SJCRH30 (cell line): ENCODE measurements at regions not wholly inside any gene's neighbourhood (a gene's known extent, or its start where the extent isn't known, plus 50 kb on each side); places are given as distances from the start of the nearest gene placed in this dataset.
"Not testable (repeated sequence)": the region's sequence is repeated elsewhere in the genome, so short reads cannot be mapped to it uniquely, and the experiment has no call there.

Experiments
- DNase-seq, 2 experiments: peaks; one replicate each; pipeline ENCODE4 v3.0.0-alpha.2; 2015 to 2020
- H3K27ac ChIP-seq: fragments of 250-450 bp; sonication (Bioruptor Pico); 2 replicates; pipeline ENCODE4 v1.5.1; 2020; ENCODE audit warnings: mild to moderate bottlenecking, moderate library complexity
- H3K27me3 ChIP-seq: fragments of 250-450 bp; sonication (Bioruptor Pico); 2 replicates; pipeline ENCODE4 v1.5.1; 2020; ENCODE audit warnings: mild to moderate bottlenecking, moderate library complexity
- H3K36me3 ChIP-seq: fragments of 250-450 bp; sonication (Bioruptor Pico); 2 replicates; pipeline ENCODE4 v1.5.1; 2020; ENCODE audit warnings: mild to moderate bottlenecking, moderate library complexity
- H3K4me1 ChIP-seq: fragments of 250-450 bp; sonication (Bioruptor Pico); 2 replicates; pipeline ENCODE4 v1.5.1; 2020; ENCODE audit warnings: mild to moderate bottlenecking, moderate library complexity
- H3K4me3 ChIP-seq: fragments of 250-450 bp; sonication (Bioruptor Pico); 2 replicates; pipeline ENCODE4 v1.5.1; 2020; ENCODE audit warnings: mild to moderate bottlenecking, moderate library complexity
- H3K9me3 ChIP-seq: fragments of 250-450 bp; sonication (Bioruptor Pico); replicated peaks from 2 replicates; pipeline ENCODE4 v1.5.1; 2020; ENCODE audit warnings: mild to moderate bottlenecking, moderate library complexity

GRCh38 chr7:48992816-48993215 lies 68.5 kb downstream of the CDC14C start:
- Histone ChIP-seq H3K27me3 (peaks cover 5% of the 10 kb centered on the region), H3K4me1 (no peaks in the 10 kb centered on the region; the same call in 1 of the 2 replicates), H3K4me3 (no peak overlapping the region), H3K36me3 (no peaks in the 10 kb centered on the region; the same call in 1 of the 2 replicates), H3K27ac (no peak overlapping the region), H3K9me3 (no peaks in the 10 kb centered on the region)
- peak; percentile 7 to 48 for DNase-seq

GRCh38 chr7:49001610-49002033 lies 77.3 kb downstream of the CDC14C start:
- no peaks in the 10 kb centered on the region for H3K27me3 ChIP-seq
- no peak overlapping the region for H3K4me3 ChIP-seq
- peak; percentile 33 to 77 for DNase-seq
- H3K4me1 ChIP-seq = no peaks in the 10 kb centered on the region
- no peaks in the 10 kb centered on the region for H3K36me3 ChIP-seq
- H3K27ac ChIP-seq = no peak overlapping the region
- H3K9me3 ChIP-seq = peaks cover 3% of the 10 kb centered on the region; the same call in 1 of the 2 replicates

GRCh38 chr7:49010717-49011116 lies 86.4 kb downstream of the CDC14C start:
- Histone ChIP-seq H3K36me3 (no peaks in the 10 kb centered on the region), H3K27ac (no peak overlapping the region), H3K4me3 (no peak overlapping the region), H3K27me3 (no peaks in the 10 kb centered on the region), H3K9me3 (no peaks in the 10 kb centered on the region), H3K4me1 (no peaks in the 10 kb centered on the region)
- no peak for DNase-seq

- Histone ChIP-seq H3K4me1 (no peaks in the 10 kb centered on the region), H3K36me3 (no peaks in the 10 kb centered on the region), H3K9me3 (no peaks in the 10 kb centered on the region), H3K27ac (no peak overlapping the region), H3K27me3 (no peaks in the 10 kb centered on the region), H3K4me3 (no peak overlapping the region)
- DNase-seq = peak in 1 of 2 experiments; percentile 4
Measured at GRCh38 chr7:49014870-49015269, 90.5 kb downstream of the CDC14C start.

GRCh38 chr7:49020145-49020544 lies 95.8 kb downstream of the CDC14C start:
- no peak for DNase-seq
- Histone ChIP-seq H3K27me3 (no peaks in the 10 kb centered on the region), H3K4me1 (no peaks in the 10 kb centered on the region), H3K27ac (no peak overlapping the region), H3K9me3 (no peaks in the 10 kb centered on the region), H3K4me3 (no peak overlapping the region), H3K36me3 (no peaks in the 10 kb centered on the region)

GRCh38 chr7:49022448-49022847 lies 98.1 kb downstream of the CDC14C start:
- no peaks in the 10 kb centered on the region for H3K4me1 ChIP-seq
- H3K36me3 ChIP-seq = no peaks in the 10 kb centered on the region
- no peaks in the 10 kb centered on the region for H3K9me3 ChIP-seq
- H3K27me3 ChIP-seq = no peaks in the 10 kb centered on the region
- no peak overlapping the region for H3K27ac ChIP-seq
- no peak for DNase-seq
- H3K4me3 ChIP-seq = no peak overlapping the region

GRCh38 chr7:49023345-49024328 lies 99.3 kb downstream of the CDC14C start:
- H3K36me3 ChIP-seq = no peaks in the 10 kb centered on the region
- H3K27ac ChIP-seq = no peak overlapping the region
- DNase-seq = peak in 1 of 2 experiments; percentile 2
- no peaks in the 10 kb centered on the region for H3K9me3 ChIP-seq
- H3K4me3 ChIP-seq = no peak overlapping the region
- no peaks in the 10 kb centered on the region for H3K27me3 ChIP-seq
- no peaks in the 10 kb centered on the region for H3K4me1 ChIP-seq

GRCh38 chr7:49030221-49030620 lies 105.9 kb downstream of the CDC14C start:
- Histone ChIP-seq H3K4me1 (no peaks in the 10 kb centered on the region), H3K27ac (no peak overlapping the region), H3K27me3 (no peaks in the 10 kb centered on the region), H3K4me3 (no peak overlapping the region), H3K36me3 (no peaks in the 10 kb centered on the region), H3K9me3 (no peaks in the 10 kb centered on the region)
- DNase-seq = no peak

- H3K27me3 ChIP-seq, H3K36me3 ChIP-seq, H3K9me3 ChIP-seq, H3K4me3 ChIP-seq, H3K27ac ChIP-seq, H3K4me1 ChIP-seq, DNase-seq: not testable (repeated sequence)
Measured at GRCh38 chr7:49033140-49033539, 108.8 kb downstream of the CDC14C start.

GRCh38 chr7:49037346-49038210 lies 113.2 kb downstream of the CDC14C start:
- H3K4me3 ChIP-seq = no peak overlapping the region
- H3K4me1 ChIP-seq = no peaks in the 10 kb centered on the region
- DNase-seq = no peak
- no peak overlapping the region for H3K27ac ChIP-seq
- no peaks in the 10 kb centered on the region for H3K36me3 ChIP-seq
- H3K27me3 ChIP-seq = no peaks in the 10 kb centered on the region
- no peaks in the 10 kb centered on the region for H3K9me3 ChIP-seq

- no peak for DNase-seq
- H3K27me3 ChIP-seq = no peaks in the 10 kb centered on the region
- H3K9me3 ChIP-seq = no peaks in the 10 kb centered on the region
- H3K4me1 ChIP-seq = no peaks in the 10 kb centered on the region
- H3K27ac ChIP-seq = no peak overlapping the region
- no peak overlapping the region for H3K4me3 ChIP-seq
- no peaks in the 10 kb centered on the region for H3K36me3 ChIP-seq
Measured at GRCh38 chr7:49038821-49039358, 114.5 kb downstream of the CDC14C start.

- no peaks in the 10 kb centered on the region for H3K36me3 ChIP-seq
- H3K27ac ChIP-seq = no peak overlapping the region
- no peaks in the 10 kb centered on the region for H3K9me3 ChIP-seq
- H3K4me1 ChIP-seq = no peaks in the 10 kb centered on the region
- H3K27me3 ChIP-seq = 0 out of 2 replicates have a peak, but pooled peaks cover 6% of the 10 kb centered on the region
- no peak overlapping the region for H3K4me3 ChIP-seq
- no peak for DNase-seq
Measured at GRCh38 chr7:49060743-49061142, 136.4 kb downstream of the CDC14C start.

- H3K27ac ChIP-seq = no peak overlapping the region
- no peak for DNase-seq
- no peak overlapping the region for H3K4me3 ChIP-seq
- no peaks in the 10 kb centered on the region for H3K9me3 ChIP-seq
- no peaks in the 10 kb centered on the region for H3K27me3 ChIP-seq
- H3K36me3 ChIP-seq = no peaks in the 10 kb centered on the region
- no peaks in the 10 kb centered on the region for H3K4me1 ChIP-seq
Measured at GRCh38 chr7:49074538-49074937, 150.2 kb downstream of the CDC14C start.

GRCh38 chr7:49080896-49081475 lies 156.6 kb downstream of the CDC14C start:
- no peak overlapping the region for H3K27ac ChIP-seq
- no peaks in the 10 kb centered on the region for H3K27me3 ChIP-seq
- no peak overlapping the region for H3K4me3 ChIP-seq
- no peaks in the 10 kb centered on the region for H3K4me1 ChIP-seq
- DNase-seq = no peak
- H3K9me3 ChIP-seq = no peaks in the 10 kb centered on the region
- no peaks in the 10 kb centered on the region for H3K36me3 ChIP-seq
